MM.1S (cell line): ENCODE measurements at regions not wholly inside any gene's neighbourhood (a gene's known extent, or its start where the extent isn't known, plus 50 kb on each side); places are given as distances from the start of the nearest gene placed in this dataset.
"Not testable (repeated sequence)": the region's sequence is repeated elsewhere in the genome, so short reads cannot be mapped to it uniquely, and the experiment has no call there.

Source experiments
- DNase-seq: peaks from one replicate; pipeline ENCODE4 v3.0.0-alpha.2; 2015
- H2AFZ ChIP-seq: fragments of 300-600 bp; sonication (generic); 2 replicates; pipeline ENCODE4 v1.6.0; 2016; ENCODE audit warnings: antibody characterized with exemption, low read length
- H3F3A ChIP-seq: fragments of 300-600 bp; sonication (generic); 2 replicates; pipeline ENCODE4 v1.6.1; 2016; ENCODE audit warnings: mild to moderate bottlenecking, antibody characterized with exemption, low read length, moderate library complexity, mixed read lengths; ENCODE audit not compliant: insufficient read depth
- H3K27ac ChIP-seq: fragments of 300-600 bp; sonication (generic); 2 replicates; pipeline ENCODE4 v1.5.1; 2016; ENCODE audit warnings: mild to moderate bottlenecking, low read length
- H3K27me3 ChIP-seq: fragments of 300-600 bp; sonication (generic); replicated peaks from 2 replicates; pipeline ENCODE4 v1.6.0; 2016; ENCODE audit warnings: low read length; ENCODE audit not compliant: insufficient read depth
- H3K36me3 ChIP-seq: fragments of 300-600 bp; sonication (generic); replicated peaks from 2 replicates; pipeline ENCODE4 v1.6.1; 2016; ENCODE audit warnings: mild to moderate bottlenecking, low read length, mixed read lengths; ENCODE audit not compliant: insufficient read depth
- H3K4me1 ChIP-seq: fragments of 300-600 bp; sonication (generic); 2 replicates; pipeline ENCODE4 v1.6.1; 2016; ENCODE audit warnings: low read length, mixed read lengths
- H3K4me2 ChIP-seq: fragments of 300-600 bp; sonication (generic); 2 replicates; pipeline ENCODE4 v1.6.0; 2016; ENCODE audit warnings: low read depth, low read length
- H3K4me3 ChIP-seq: fragments of 300-600 bp; sonication (generic); 2 replicates; pipeline ENCODE4 v1.5.1; 2016; ENCODE audit warnings: low read length, mixed read lengths
- H3K79me2 ChIP-seq: fragments of 300-600 bp; sonication (generic); 2 replicates; pipeline ENCODE4 v1.6.1; 2016; ENCODE audit warnings: mixed run types, low read length, mixed read lengths
- H3K9ac ChIP-seq: fragments of 300-600 bp; sonication (generic); 2 replicates; pipeline ENCODE4 v1.6.1; 2016; ENCODE audit warnings: low read length, mixed read lengths
- H3K9me2 ChIP-seq: fragments of 300-600 bp; sonication (generic); replicated peaks from 2 replicates; pipeline ENCODE4 v1.6.1; 2016; ENCODE audit warnings: mild to moderate bottlenecking, low read length, mixed read lengths; ENCODE audit not compliant: insufficient read depth
- H3K9me3 ChIP-seq: fragments of 300-600 bp; sonication (generic); replicated peaks from 2 replicates; pipeline ENCODE4 v1.6.1; 2016; ENCODE audit warnings: mild to moderate bottlenecking, low read length, mixed read lengths; ENCODE audit not compliant: insufficient read depth
- H4K20me1 ChIP-seq: fragments of 300-600 bp; sonication (generic); 2 replicates; pipeline ENCODE4 v1.6.1; 2016; ENCODE audit warnings: mild to moderate bottlenecking, low read length, moderate library complexity, mixed read lengths; ENCODE audit not compliant: insufficient read depth

DNA sequence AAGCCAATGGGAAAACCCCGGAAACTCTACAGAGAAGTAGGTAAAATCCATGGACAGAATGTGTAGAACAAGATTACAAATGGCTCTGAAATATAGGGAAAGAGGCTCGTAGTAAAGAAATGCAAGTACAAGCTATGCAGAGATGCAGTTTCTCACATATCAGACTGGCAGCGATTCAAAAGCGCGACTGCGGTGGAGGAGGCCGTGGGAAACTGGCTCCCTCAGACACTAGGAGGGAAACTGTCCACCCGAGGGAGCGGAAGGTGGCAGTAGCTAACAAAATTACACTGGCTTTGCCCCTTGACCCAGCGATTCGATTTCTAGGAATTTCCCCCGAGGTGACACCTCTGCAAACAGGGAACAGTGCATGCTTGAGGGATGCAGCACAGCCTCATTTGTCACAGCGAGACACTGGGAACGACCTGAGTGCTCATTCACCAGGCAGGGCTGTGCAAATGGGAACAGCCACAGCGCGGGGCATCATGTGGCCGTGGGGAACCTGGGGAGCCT is 349.3 kb downstream of the CNTNAP3B start:
- not testable (repeated sequence) for H3K4me1 ChIP-seq, H3K9me3 ChIP-seq, H2AFZ ChIP-seq, H3K79me2 ChIP-seq, H3K9ac ChIP-seq, H3F3A ChIP-seq, H3K9me2 ChIP-seq, H4K20me1 ChIP-seq, DNase-seq, H3K27me3 ChIP-seq, H3K4me3 ChIP-seq, H3K4me2 ChIP-seq, H3K36me3 ChIP-seq, H3K27ac ChIP-seq

DNA sequence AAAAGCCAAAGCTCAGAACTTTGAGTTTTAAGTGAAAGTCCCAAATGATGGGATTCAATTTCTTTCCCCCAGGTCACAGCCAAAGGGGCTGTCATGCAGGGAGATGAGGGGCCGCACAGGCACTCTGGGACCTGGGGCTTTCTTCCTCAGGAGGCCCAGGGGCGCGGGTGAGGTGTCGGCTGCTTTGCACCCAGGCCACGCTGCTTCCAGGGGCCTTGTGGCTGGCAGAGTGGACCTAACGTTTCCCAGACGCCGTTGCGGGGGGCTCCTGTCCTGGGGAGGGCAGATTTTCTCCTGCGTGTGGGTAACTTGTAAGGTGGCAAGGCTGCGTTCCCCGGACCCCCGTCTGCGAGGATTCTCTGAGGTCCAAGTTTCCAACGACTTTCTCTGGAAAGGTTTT is 350.0 kb downstream of the CNTNAP3B start:
- H3K27me3 ChIP-seq, H3F3A ChIP-seq, H3K9me2 ChIP-seq, H3K79me2 ChIP-seq, H4K20me1 ChIP-seq, H3K9me3 ChIP-seq, H3K36me3 ChIP-seq, H3K4me1 ChIP-seq, DNase-seq, H3K9ac ChIP-seq, H3K27ac ChIP-seq, H3K4me2 ChIP-seq, H2AFZ ChIP-seq, H3K4me3 ChIP-seq: not testable (repeated sequence)

DNA sequence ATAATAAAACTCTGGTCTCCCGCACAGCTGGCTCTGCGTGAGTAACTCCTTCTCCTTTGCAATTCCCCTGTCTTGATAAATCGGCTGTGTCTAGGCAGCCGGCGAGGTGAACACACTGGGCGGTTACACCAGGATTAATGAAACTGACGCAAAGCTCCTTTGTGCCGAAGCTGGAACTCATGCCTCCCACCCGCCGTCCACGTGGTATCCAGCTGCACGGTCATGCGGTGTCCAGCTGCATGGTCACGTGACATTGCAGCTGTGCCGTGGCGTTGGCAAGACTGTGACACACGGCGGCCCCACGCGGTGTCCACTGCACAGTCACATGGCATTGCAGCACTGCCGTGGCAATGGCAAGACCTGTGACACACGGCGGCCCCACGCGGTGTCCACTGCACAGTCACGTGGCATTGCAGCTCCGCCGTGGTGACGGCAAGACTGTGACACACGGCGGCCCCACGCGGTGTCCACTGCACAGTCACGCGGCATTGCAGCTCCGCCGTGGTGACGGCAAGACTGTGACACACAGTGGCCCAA is 350.6 kb downstream of the CNTNAP3B start:
- not testable (repeated sequence) for H3K4me1 ChIP-seq, DNase-seq, H3K4me2 ChIP-seq, H3K4me3 ChIP-seq, H3K9me3 ChIP-seq, H3K36me3 ChIP-seq, H3K9ac ChIP-seq, H3K27ac ChIP-seq, H3K9me2 ChIP-seq, H4K20me1 ChIP-seq, H3F3A ChIP-seq, H2AFZ ChIP-seq, H3K79me2 ChIP-seq, H3K27me3 ChIP-seq

DNA sequence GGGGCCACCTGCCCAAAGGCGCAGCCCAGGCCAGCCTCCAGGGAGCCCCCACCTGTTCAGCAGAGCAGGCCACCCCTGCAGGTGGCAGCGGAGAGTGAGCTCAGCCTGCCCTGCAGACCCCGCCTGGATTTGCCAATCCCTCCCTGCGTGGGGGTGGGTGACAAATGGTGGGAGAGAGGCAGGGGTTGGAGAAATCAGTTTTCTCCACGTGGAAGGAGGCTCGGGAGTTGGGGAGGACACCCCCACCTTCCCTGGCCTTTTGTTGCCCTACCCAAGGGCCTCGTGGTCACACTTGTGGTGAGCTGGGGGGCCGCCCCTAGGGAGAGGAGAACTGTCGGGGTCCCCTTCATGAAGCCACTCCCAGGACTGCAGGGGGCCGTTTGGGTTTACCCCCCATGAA is 351.7 kb downstream of the CNTNAP3B start:
- not testable (repeated sequence) for H3F3A ChIP-seq, H3K27me3 ChIP-seq, H3K4me2 ChIP-seq, H3K36me3 ChIP-seq, H3K4me1 ChIP-seq, H3K9ac ChIP-seq, H2AFZ ChIP-seq, H3K9me2 ChIP-seq, H3K27ac ChIP-seq, H3K9me3 ChIP-seq, H3K79me2 ChIP-seq, H3K4me3 ChIP-seq, H4K20me1 ChIP-seq, DNase-seq

DNA sequence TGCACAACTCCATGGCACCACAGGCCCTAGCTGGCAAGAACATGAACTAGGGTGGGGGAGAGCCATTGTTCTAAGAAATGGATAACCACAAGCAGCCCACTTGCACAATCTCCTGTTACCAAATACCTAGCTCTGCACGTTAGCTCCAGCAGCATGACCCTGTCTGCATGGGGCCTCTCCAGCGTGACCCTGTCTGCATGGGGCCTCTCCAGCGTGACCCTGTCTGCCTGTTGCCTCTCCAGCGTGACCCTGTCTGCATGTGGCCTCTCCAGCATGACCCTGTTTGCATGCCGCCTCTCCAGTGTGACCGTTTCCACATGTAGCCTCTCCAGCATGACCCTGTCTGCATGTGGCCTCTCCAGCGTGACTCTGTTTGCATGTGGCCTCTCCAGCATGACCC is 356.7 kb downstream of the CNTNAP3B start:
- DNase-seq, H3K9me3 ChIP-seq, H3K27ac ChIP-seq: not testable (repeated sequence)

DNA sequence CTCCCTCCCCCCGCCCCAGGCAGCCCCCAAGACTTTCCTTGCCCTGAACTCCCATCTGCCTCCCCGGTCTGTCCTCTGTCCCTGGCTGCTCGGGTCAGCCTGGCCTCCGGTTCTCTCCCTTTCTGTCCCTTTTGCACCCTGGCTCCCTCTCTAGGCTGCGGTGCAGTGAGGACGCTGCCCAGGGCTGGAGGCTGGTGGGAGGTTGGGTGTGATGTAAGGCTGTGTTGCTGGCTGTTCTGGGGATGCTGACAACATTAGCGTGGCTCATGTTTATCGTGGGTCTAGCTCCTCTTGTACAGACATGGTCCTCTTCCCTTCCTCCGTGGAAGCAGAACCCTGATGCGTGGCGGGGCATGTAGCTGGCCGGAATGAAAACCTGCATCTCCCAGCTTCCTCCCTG is 357.5 kb downstream of the CNTNAP3B start:
- H3K36me3 ChIP-seq, H3K9ac ChIP-seq, DNase-seq, H3K27me3 ChIP-seq, H3K27ac ChIP-seq, H3K4me1 ChIP-seq, H3K79me2 ChIP-seq, H3K9me3 ChIP-seq, H3K4me2 ChIP-seq, H4K20me1 ChIP-seq, H2AFZ ChIP-seq, H3F3A ChIP-seq, H3K4me3 ChIP-seq, H3K9me2 ChIP-seq: not testable (repeated sequence)

More for the DNA sequence above, 356.7 kb downstream of the CNTNAP3B start:
- H3K27me3 ChIP-seq, H2AFZ ChIP-seq, H3K36me3 ChIP-seq, H3K4me2 ChIP-seq, H3K9me2 ChIP-seq, H3K4me3 ChIP-seq, H3K9ac ChIP-seq, H4K20me1 ChIP-seq, H3K4me1 ChIP-seq, H3K79me2 ChIP-seq, H3F3A ChIP-seq: not testable (repeated sequence)

DNA sequence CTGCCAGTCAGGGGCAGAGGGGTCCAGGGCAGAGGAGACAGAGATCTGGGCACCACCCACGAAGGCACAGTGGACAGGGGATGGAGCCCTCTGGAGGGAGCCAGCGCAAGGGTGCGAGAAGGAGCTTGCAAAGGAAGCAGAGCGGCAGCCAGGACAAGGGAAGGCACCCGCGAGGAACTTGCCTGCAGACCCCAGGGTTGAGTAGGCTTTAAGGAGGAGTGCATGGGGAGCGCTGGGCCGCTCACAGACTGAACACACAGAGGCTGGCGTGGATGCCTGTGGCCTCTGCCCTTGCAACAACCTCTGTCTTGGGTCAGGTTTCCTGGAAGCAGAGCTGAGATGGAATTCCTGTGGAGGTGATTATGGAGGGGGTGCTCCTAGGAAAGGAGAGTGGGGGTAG is 374.4 kb downstream of the CNTNAP3B start:
- H4K20me1 ChIP-seq, H3K9ac ChIP-seq, H3K79me2 ChIP-seq, H3K27me3 ChIP-seq, H3K36me3 ChIP-seq, DNase-seq, H2AFZ ChIP-seq, H3K4me3 ChIP-seq, H3K9me2 ChIP-seq, H3K9me3 ChIP-seq, H3K4me2 ChIP-seq, H3F3A ChIP-seq, H3K4me1 ChIP-seq, H3K27ac ChIP-seq: not testable (repeated sequence)

DNA sequence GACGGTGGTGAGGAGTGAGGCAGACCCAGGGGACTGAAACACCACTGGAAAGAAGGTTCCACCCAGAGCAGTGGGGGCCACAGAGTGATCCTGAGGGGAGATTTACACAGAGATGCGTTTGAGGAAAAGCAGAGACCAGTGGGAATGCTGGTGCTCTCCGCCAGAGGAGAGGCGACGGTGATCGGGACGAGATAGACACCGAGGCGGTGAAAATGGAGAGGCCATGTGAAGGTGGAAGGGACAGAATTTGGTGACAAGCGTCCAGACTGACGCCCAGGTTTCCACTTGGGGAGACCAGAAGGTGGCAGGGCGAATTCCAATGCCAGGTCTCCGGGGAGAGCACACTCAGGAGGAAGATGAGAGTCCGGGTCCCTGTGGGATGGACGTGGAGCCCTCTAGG is 374.8 kb downstream of the CNTNAP3B start:
- DNase-seq: not testable (repeated sequence)

More for the DNA sequence above, 374.8 kb downstream of the CNTNAP3B start:
- H3K4me2 ChIP-seq, H3K4me1 ChIP-seq, H3K36me3 ChIP-seq, H3K27ac ChIP-seq, H3F3A ChIP-seq, H4K20me1 ChIP-seq, H3K9me3 ChIP-seq, H2AFZ ChIP-seq, H3K79me2 ChIP-seq, H3K4me3 ChIP-seq, H3K9ac ChIP-seq, H3K9me2 ChIP-seq, H3K27me3 ChIP-seq: not testable (repeated sequence)
